ENCODE measurements at regions not wholly inside any gene's neighbourhood (a gene's known extent, or its start where the extent isn't known, plus 50 kb on each side); places are given as distances from the start of the nearest gene placed in this dataset.
"Not testable (repeated sequence)": the region's sequence is repeated elsewhere in the genome, so short reads cannot be mapped to it uniquely, and the experiment has no call there.

- no peak for DNase-seq
Measured at GRCh38 chr22:48404801-48405447, 1422.7 kb downstream of the BRD1 start.

DNA sequence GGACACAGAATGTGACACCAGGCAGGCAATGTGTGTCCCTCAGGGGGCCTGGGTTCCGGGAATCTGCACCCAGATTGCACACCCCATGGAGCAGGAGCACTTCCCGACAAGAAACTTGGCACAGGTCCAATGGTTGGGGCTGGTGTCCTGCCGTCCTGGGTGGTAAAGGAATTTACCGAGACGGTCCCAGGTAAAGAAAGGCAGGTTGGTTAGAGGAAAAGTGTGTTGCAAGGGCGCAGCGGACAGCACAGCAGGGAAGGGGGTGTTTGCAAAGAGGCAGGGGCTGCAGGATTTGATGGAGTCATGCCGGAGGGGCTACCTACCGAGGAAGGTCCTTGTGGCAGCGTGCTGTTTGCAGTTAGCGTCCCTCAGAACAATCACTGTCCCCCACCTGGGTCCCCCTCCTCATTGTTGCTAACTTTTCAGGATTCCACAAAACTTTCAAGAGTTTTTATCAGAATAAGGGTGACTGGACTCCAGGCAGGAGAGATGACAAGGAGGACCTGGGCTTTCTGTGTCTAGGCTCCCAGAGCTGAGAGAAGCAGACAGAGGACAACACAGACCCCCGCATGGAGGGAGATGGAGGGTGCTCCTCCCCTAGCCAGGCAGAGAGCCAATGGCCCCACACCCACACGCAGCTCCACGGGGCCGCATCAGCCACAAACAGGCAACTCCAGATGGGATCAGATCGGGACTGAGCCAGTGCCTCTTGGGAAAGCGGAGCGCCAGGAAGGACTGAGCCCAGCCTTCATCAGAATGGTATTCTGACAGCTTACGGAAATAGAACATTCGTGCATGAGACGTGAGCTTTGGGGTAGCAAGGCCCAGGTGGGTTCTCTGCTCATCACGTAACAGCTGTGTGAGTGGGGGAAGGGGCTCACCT lies 1423.9 kb downstream of the BRD1 start:
- DNase-seq: no peak

DNA sequence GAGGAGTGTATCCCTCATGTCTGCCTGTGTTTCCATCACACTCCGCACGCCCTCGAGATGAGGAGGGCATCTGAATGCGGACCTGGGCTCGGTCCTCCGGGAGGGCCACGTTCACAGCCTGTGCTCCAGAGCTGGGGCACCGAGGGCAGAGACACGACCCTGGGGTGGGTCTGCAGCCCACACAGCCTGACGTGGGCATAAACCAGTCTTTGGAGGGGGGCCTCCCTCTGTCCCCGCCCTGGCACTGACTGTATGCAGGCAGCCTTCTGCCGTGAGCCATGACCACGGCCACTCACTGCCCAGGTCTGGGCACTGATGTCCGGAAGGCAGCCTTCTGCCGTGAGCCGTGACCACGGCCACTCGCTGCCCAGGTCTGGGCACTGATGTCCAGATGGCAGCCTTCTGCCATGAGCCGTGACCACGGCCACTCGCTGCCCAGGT lies 1425.1 kb downstream of the BRD1 start:
- no peak for DNase-seq

- DNase-seq: not testable (repeated sequence)
Measured at GRCh38 chr22:48401523-48401922, 1426.2 kb downstream of the BRD1 start.

DNA sequence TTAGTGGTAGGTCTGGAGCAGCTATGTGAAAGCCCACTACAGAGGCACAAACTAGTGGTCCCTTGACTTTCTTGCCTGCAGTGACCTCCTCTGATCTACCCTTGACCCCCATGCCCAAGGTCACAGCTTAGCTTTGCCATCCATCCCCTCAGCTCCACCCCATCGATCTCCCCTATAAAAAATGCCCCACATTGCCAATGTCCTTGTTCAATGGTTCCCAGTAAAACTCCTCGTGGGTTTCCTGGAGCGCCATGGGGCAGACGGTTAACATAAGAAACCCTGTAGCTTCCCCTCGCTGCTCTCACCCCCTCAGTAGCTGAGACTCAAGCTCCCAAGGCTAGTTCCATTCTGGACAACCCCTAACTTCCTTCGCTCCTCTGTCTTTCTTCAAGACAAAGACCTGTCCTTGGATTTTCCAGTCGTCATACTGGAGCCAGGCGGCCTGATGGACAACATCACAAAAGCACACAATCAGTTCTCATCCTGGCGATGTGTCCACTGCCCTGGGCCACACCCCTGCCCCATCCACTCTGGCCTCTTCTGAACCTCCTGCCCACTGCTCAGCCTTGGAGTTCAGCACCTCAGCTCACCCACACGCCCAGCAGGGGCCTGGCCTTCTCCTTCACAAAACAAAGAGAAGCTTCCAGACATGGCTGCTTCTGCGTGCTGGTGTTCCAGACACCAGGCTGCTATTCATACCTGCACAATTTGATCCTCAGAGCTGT lies 1429.3 kb downstream of the BRD1 start:
- DNase-seq: no peak

DNA sequence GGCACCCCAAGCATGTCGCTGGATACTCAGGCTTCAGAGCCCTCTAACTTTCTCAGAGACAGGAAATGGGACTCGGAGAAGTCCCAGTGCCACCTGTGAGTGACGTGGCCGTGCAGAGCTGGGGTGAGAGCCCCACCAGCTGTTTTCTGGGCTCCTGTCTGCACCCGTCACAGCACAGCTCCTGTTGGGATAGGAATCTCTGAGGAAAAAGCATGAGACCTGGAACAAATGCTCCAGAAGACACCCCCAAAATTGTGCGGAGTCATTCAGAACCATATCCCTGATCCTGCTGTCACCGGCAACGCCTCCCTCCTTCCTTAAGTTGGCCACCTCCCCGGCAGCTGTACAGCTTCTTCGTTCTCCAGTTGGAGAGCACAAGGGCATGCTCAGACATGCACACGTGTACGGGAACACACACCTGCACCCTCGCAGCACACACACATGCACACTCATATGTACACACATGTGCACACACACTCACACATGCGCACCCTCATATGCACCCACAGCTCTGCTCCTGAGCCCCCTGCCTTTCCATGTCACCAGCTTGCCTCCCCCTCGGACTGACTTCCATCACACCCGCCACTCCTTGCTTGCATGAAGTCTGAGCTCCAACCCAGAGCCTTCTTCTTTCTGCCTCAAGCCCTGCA lies 1430.0 kb downstream of the BRD1 start:
- DNase-seq: no peak

DNA sequence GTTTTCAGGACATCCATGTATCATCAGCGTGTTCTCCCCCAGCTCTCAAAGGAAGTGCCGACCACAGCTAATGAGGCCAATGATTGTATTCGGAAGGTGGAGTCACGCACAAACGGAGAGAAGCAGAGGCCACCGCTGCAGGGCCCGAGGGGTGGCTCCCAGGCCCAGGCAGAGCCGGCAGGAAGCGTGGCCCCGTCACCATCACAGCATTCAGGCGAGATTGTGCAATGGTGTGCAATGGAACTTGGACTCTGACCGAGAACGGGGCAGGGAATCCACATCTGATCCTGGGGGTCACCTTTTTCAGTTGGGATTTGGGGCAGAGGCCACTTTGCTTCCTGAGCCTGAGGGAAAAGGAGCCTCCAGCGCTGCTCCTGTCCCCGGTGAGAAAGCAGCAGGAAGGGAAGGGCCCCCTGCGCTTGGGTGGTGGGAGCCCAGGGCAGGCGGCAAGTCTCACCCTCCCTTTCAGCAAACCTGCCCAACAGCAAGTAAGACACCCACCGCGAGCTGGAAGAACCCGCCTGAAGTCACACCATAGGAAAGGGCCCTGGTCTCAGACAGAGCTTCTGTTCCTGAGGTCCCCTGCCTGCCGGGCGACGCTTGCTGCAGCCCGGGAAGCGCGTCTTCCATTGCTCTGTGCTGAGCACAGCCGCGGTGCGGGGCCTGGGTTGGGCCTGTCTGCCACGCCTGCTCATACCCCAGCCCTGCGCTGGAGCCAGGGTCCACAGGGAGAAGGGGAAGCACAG lies 1430.7 kb downstream of the BRD1 start:
- no peak for DNase-seq

- DNase-seq: no peak
Measured at GRCh38 chr22:48396091-48396784, 1431.4 kb downstream of the BRD1 start.

DNA sequence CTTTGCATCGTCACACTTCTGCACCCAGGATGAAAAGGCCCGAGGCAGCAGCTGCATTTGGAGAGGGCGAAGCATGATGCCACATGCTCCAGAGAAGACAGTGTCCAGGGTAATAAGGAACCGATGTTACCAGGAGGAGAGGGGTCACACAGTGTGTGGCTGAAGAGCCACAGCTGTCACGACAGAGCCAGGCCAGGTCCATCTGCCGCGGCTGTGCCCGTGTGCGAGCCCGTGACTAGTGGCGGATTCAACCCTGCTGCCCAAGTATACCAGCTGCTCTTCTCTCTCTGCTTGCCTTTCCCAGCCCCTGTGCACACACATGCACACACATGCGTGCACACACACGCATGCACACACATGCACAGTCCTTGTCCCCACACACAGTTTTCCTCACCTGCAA lies 1432.5 kb downstream of the BRD1 start:
- DNase-seq: no peak

- no peak for DNase-seq
Measured at GRCh38 chr22:48394787-48395186, 1432.9 kb downstream of the BRD1 start.

DNA sequence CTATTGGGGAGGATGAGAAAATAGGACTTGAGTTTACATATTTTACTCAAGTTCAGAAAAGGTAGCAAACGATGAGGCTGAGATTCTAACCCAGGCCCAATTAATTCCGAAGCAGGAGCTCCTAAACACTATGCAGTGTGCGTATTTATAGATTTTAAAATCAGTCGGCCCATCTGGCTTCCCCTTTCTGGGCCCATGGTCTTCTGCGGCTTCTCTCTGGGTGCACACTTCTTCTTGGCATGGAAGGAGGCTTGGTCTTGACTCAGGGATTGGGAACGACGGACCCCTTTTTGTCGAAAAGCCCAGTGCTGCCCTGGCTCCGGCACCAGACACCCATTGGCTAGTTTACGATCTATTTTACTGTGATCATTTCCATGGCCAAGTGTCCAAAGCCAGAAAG lies 1433.8 kb downstream of the BRD1 start:
- no peak for DNase-seq

DNA sequence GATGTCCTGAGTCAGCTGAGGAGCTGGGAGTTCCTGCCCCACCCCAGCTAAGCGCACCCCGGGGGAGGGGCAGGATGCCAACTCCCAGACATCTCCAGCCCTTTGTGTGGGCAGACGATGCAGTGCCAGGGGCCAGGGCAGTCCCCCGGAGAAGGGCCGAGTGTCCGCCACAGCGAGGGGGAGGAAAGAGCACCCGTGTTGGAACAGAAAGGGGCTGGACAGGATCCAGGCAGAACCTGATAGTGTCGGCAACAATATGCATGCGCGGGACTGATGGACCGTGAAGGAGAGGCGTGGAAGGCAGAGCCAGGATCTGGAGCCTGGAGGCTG lies 1434.7 kb downstream of the BRD1 start:
- DNase-seq: no peak

GRCh38 chr22:48391820-48392219 lies 1435.9 kb downstream of the BRD1 start:
- DNase-seq: no peak

GRCh38 chr22:48391171-48391711 lies 1436.4 kb downstream of the BRD1 start:
- no peak for DNase-seq

GRCh38 chr22:48389916-48390315 lies 1437.8 kb downstream of the BRD1 start:
- no peak for DNase-seq

- DNase-seq: no peak
Measured at GRCh38 chr22:48382197-48382596, 1445.5 kb downstream of the BRD1 start.

GRCh38 chr22:48380016-48380665 lies 1447.5 kb downstream of the BRD1 start:
- DNase-seq: no peak

DNA sequence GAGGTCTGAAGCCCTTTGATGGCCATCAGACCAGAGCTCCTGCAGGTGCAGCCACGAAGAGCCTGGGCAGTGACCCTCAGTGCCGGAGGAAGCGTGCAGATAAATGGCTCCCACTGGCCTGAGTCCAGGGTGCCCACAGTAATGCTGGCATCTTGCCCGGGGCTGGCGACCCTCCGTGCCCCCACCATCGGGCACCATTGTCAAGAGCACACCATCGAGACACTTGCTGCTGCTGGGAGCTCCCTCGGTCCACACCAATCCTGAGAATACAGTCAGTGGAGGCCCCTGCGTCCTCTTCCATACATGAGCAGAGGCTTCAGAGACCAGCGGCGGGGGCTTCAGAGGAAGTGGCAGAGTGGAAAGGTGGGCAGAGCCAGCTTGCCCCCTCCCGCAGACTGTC lies 1448.3 kb downstream of the BRD1 start:
- DNase-seq: no peak

DNA sequence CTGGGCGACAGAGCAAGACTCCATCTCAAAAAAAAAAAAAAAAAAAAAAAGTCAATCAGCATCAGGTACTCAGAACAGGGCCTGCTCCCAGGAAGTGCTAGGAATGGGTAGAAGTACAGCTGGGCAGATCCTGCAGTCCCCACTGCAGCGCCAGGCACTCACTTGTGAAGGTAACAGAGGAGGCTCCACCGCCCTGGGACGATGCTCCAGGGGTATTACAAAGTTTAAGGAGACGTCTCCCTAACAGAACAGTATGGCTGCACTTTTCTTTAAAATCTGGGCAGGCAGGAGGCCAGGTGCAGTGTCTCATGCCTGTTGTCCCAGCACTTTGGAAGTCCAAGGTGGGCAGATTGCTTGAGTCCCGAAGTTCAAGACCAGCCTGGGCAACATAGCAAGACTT lies 1449.0 kb downstream of the BRD1 start:
- DNase-seq: no peak

GRCh38 chr22:48376936-48377712 lies 1450.5 kb downstream of the BRD1 start:
- no peak for DNase-seq
